Mesothelial cell of epicardium (in vitro differentiated cells): ENCODE measurements at regions not wholly inside any gene's neighbourhood (a gene's known extent, or its start where the extent isn't known, plus 50 kb on each side); places are given as distances from the start of the nearest gene placed in this dataset.

Source experiments
- DNase-seq, 2 experiments: peaks; one replicate each; pipeline ENCODE4 v3.0.0; 2021; ENCODE audit warnings: low spot score in 2 of 2; ENCODE audit not compliant: unreplicated experiment in 2 of 2
- H3K27ac Mint-ChIP-seq: 2 replicates; pipeline ENCODE4 v1.8.0; 2021; ENCODE audit warnings: mixed read lengths
- H3K27me3 Mint-ChIP-seq: 2 replicates; pipeline ENCODE4 v1.8.0; 2021; ENCODE audit warnings: low read depth, mixed read lengths
- H3K36me3 Mint-ChIP-seq: 2 replicates; pipeline ENCODE4 v1.8.0; 2021; ENCODE audit warnings: mixed read lengths
- H3K4me1 Mint-ChIP-seq: 2 replicates; pipeline ENCODE4 v1.8.0; 2021; ENCODE audit warnings: mixed read lengths
- H3K4me3 Mint-ChIP-seq: 2 replicates; pipeline ENCODE4 v1.8.0; 2021; ENCODE audit warnings: mild to moderate bottlenecking, moderate library complexity, mixed read lengths
- H3K9me3 Mint-ChIP-seq: 2 replicates; pipeline ENCODE4 v1.8.0; 2021; ENCODE audit warnings: mixed read lengths
- TF ChIP-seq, protein P1 (sequence below): fragments of 200-600 bp; sonication (generic); IDR thresholded peaks from one replicate; pipeline ENCODE4 v1.5.0; 2021; ENCODE audit warnings: antibody characterized with exemption; ENCODE audit not compliant: unreplicated experiment

GRCh38 chr3:95905182-95905581 is 909.2 kb upstream of the EPHA6 start:
- Mint-ChIP-seq H3K9me3 (peaks cover 4% of the 10 kb centered on the region), H3K36me3 (no peaks in the 10 kb centered on the region), H3K27ac (no peak overlapping the region), H3K27me3 (no peaks in the 10 kb centered on the region), H3K4me3 (no peak overlapping the region), H3K4me1 (no peaks in the 10 kb centered on the region)
- DNase-seq: no peak
- TF ChIP-seq, protein P1, sequence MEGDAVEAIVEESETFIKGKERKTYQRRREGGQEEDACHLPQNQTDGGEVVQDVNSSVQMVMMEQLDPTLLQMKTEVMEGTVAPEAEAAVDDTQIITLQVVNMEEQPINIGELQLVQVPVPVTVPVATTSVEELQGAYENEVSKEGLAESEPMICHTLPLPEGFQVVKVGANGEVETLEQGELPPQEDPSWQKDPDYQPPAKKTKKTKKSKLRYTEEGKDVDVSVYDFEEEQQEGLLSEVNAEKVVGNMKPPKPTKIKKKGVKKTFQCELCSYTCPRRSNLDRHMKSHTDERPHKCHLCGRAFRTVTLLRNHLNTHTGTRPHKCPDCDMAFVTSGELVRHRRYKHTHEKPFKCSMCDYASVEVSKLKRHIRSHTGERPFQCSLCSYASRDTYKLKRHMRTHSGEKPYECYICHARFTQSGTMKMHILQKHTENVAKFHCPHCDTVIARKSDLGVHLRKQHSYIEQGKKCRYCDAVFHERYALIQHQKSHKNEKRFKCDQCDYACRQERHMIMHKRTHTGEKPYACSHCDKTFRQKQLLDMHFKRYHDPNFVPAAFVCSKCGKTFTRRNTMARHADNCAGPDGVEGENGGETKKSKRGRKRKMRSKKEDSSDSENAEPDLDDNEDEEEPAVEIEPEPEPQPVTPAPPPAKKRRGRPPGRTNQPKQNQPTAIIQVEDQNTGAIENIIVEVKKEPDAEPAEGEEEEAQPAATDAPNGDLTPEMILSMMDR: no peak

DNA sequence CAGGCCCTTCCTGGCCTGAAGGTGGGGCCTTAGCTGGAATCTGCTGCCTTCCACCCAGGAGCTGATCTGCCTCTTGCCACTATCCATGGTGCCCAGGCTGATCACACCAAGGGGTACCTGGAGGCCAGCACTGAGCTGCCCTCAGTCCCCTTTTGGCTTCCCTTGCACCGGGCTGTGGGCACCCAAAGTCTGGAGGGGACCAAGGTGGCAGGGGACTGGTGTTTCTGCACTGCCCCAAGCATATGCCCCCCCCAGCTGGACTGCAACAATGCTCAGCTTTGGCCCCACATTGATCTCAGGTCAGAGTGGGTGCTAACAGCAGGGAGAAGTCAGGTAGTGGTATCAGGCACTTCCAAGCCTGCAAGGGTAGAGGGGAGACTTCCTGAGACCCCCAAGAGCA is 902.6 kb upstream of the EPHA6 start:
- Mint-ChIP-seq H3K9me3 (peaks cover 14% of the 10 kb centered on the region), H3K4me3 (no peak overlapping the region), H3K27me3 (no peaks in the 10 kb centered on the region), H3K27ac (no peak overlapping the region), H3K36me3 (no peaks in the 10 kb centered on the region), H3K4me1 (no peaks in the 10 kb centered on the region)
- DNase-seq: no peak
- TF ChIP-seq, protein P1: no peak

- H3K9me3 Mint-ChIP-seq: peaks cover 13% of the 10 kb centered on the region
- no peak overlapping the region for H3K4me3 Mint-ChIP-seq
- H3K27me3 Mint-ChIP-seq: no peaks in the 10 kb centered on the region
- TF ChIP-seq, protein P1: no peak
- H3K4me1 Mint-ChIP-seq: no peaks in the 10 kb centered on the region
- no peaks in the 10 kb centered on the region for H3K36me3 Mint-ChIP-seq
- no peak for DNase-seq
- H3K27ac Mint-ChIP-seq: no peak overlapping the region
Measured at GRCh38 chr3:95923496-95924210, 890.7 kb upstream of the EPHA6 start.

DNA sequence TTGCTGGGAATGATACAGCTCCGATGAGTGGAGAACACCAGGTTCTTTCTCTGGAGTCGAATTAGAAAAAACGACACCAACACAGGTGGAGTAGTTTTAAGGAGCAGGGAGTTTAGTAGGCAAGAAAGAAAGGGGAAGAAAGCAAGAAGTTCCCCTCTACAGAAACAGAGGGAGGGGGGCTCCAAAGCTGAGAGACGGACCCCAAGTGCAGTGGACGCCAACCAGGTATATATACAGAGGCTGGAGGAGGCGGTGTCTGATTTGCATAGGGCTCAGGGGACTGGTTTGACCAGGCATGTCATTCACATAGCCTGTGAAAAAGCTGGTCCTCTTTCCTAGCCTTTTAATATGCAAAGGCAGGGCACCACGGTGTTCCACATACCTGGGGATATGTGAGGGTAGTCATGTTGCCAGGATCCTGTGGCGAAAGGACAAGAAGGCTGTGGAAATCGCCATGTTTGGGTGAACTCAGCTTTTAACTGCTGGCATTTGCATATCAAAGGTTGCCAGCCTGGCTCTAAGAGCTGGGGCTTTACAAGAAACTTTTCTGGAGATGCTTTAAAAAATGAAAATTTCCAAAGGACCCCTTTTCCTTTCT is 887.4 kb upstream of the EPHA6 start:
- Mint-ChIP-seq H3K4me1 (no peaks in the 10 kb centered on the region), H3K27me3 (no peaks in the 10 kb centered on the region), H3K27ac (no peak overlapping the region), H3K9me3 (peaks cover 9% of the 10 kb centered on the region), H3K36me3 (no peaks in the 10 kb centered on the region), H3K4me3 (no peak overlapping the region)
- TF ChIP-seq, protein P1: no peak
- no peak for DNase-seq

- H3K36me3 Mint-ChIP-seq: no peaks in the 10 kb centered on the region
Measured at GRCh38 chr3:95934181-95934580, 880.2 kb upstream of the EPHA6 start.

More at GRCh38 chr3:95934181-95934580, 880.2 kb upstream of the EPHA6 start:
- Mint-ChIP-seq H3K9me3 (peaks cover 4% of the 10 kb centered on the region), H3K27me3 (no peaks in the 10 kb centered on the region), H3K27ac (no peak overlapping the region), H3K4me3 (no peak overlapping the region), H3K4me1 (no peaks in the 10 kb centered on the region)
- TF ChIP-seq, protein P1: no peak
- DNase-seq: no peak
